GM18868 (cell line): ENCODE measurements at regions not wholly inside any gene's neighbourhood (a gene's known extent, or its start where the extent isn't known, plus 50 kb on each side); places are given as distances from the start of the nearest gene placed in this dataset.

Experiments used
- ATAC-seq: cut with Tn5 transposase; IDR thresholded peaks from one replicate; pipeline ENCODE4 v1.9.1; 2021; ENCODE audit warnings: mild to moderate bottlenecking, moderate library complexity; ENCODE audit not compliant: unreplicated experiment

GRCh38 chr2:37425408-37425807 is 81.0 kb downstream of the QPCT start:
- ATAC-seq, result no peak

- no peak for ATAC-seq
Measured at GRCh38 chr2:37427241-37427640, 82.8 kb downstream of the QPCT start.

- ATAC-seq, result no peak
Measured at GRCh38 chr2:37436323-37436722, 91.9 kb downstream of the QPCT start.

GRCh38 chr2:37439131-37439642 is 94.8 kb downstream of the QPCT start:
- no peak for ATAC-seq

- ATAC-seq, result no peak
Measured at GRCh38 chr2:37441055-37441454, 96.6 kb downstream of the QPCT start.

GRCh38 chr2:37443082-37443481 is 98.7 kb downstream of the QPCT start:
- ATAC-seq, result no peak

- no peak for ATAC-seq
Measured at GRCh38 chr2:37447446-37447845, 103.0 kb downstream of the QPCT start.

- no peak for ATAC-seq
Measured at GRCh38 chr2:37448342-37449120, 104.1 kb downstream of the QPCT start.

GRCh38 chr2:37449761-37450296 is 105.4 kb downstream of the QPCT start:
- ATAC-seq, result no peak

- no peak for ATAC-seq
Measured at GRCh38 chr2:37453027-37453426, 108.6 kb downstream of the QPCT start.

GRCh38 chr2:37454851-37455762 is 110.7 kb downstream of the QPCT start:
- no peak for ATAC-seq

GRCh38 chr2:37456479-37456878 is 112.0 kb downstream of the QPCT start:
- ATAC-seq, result no peak

- no peak for ATAC-seq
Measured at GRCh38 chr2:37457401-37457901, 113.0 kb downstream of the QPCT start.

- ATAC-seq, result no peak
Measured at GRCh38 chr2:37458133-37458532, 113.7 kb downstream of the QPCT start.

- no peak for ATAC-seq
Measured at GRCh38 chr2:37459095-37459981, 114.9 kb downstream of the QPCT start.

- no peak for ATAC-seq
Measured at GRCh38 chr2:37460896-37461229, 116.4 kb downstream of the QPCT start.

- no peak for ATAC-seq
Measured at GRCh38 chr2:37464067-37464466, 119.6 kb downstream of the QPCT start.

- no peak for ATAC-seq
Measured at GRCh38 chr2:37466533-37467222, 122.2 kb downstream of the QPCT start.

GRCh38 chr2:37468170-37468569 is 123.7 kb downstream of the QPCT start:
- no peak for ATAC-seq

- no peak for ATAC-seq
Measured at GRCh38 chr2:37469126-37469525, 124.7 kb downstream of the QPCT start.
